ENCODE measurements at regions not wholly inside any gene's neighbourhood (a gene's known extent, or its start where the extent isn't known, plus 50 kb on each side); places are given as distances from the start of the nearest gene placed in this dataset.
A peak's percentile ranks its signal among the peaks of the same experiment; 100 is the strongest.

DNA sequence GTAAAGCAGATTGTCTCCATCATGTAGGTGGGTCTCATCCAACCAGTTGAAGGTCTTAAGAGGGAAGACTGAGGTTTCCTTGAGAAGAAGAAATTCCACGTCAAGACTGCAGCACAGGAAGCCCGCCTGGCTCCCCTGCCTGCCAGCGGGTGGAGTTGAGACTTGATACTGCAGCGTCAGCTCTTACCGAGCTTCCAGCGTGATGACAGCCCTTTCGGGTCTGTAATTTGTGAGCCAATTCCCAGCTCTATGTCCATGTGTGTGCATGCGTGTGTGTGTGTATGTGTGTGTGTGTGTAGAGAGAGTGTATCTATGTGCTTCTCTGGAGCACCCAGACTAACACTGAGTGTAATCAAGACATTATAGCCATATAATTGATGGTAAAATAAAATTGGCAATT is 379.7 kb upstream of the IRX2 start:
- H3K27ac ChIP-seq (ENCODE audit: low read depth, low read length) = no peak overlapping the region
- no peaks in the 10 kb centered on the region for H3K9me3 ChIP-seq (ENCODE audit: insufficient read depth in 2 of 2, low read depth in 1 of 2, low read length in 1 of 2)

More for the DNA sequence above, 379.7 kb upstream of the IRX2 start:
- no peak overlapping the region for H2BK15ac ChIP-seq (ENCODE audit: low read length)
- H3K14ac ChIP-seq (ENCODE audit: insufficient read length) = no peak overlapping the region
- peaks cover 0 to 5% (median 0%) of the 10 kb centered on the region in 4 experiments; a peak in 2 of 7 replicates for H3K4me1 ChIP-seq (replicated peaks in 1 of 4; ENCODE audit: control insufficient read depth in 3 of 4, insufficient read depth in 4 of 4, low read length in 3 of 4)
- TF ChIP-seq CHD2 (IDR thresholded peaks at IDR 0.05; ENCODE audit: low read length) (no peak), HDAC6 (IDR thresholded peaks at IDR 0.05; ENCODE audit: low read depth, low read length) (no peak), POU5F1 (IDR thresholded peaks at IDR 0.05; ENCODE audit: low read depth, low read length) (no peak), MAX (IDR thresholded peaks at IDR 0.05) (no peak), CREB1 (IDR thresholded peaks at IDR 0.05) (no peak), EZH2 (IDR thresholded peaks at IDR 0.05; ENCODE audit: low read depth, low read length, severe bottlenecking) (no peak), FOSL1 (IDR thresholded peaks at IDR 0.05; ENCODE audit: insufficient read depth, low read depth, low read length) (no peak), NRF1 (IDR thresholded peaks at IDR 0.05; ENCODE audit: low read depth, low read length) (no peak), MAFK (IDR thresholded peaks at IDR 0.05; ENCODE audit: low read depth, low read length) (no peak), SP2 (IDR thresholded peaks at IDR 0.05; ENCODE audit: low read length) (no peak)
- no peak overlapping the region for H2BK120ac ChIP-seq (replicated peaks; ENCODE audit: low read depth, low read length)
- no peaks in the 10 kb centered on the region for H3K79me1 ChIP-seq (ENCODE audit: low read depth, low read length)
- 64% methylated on average over 8 of the region's 8 CpGs; no CpG with 5 or more reads in 1 of the 2 experiments for WGBS, 2 experiments (ENCODE audit: extremely low coverage in 1 of 2, insufficient coverage in 1 of 2, insufficient read length in 1 of 2, insufficient replicate concordance in 2 of 2, low coverage in 1 of 2, low lambda C conversion rate in 2 of 2, missing lambda C conversion rate in 1 of 2)
- no peak overlapping the region for H2BK5ac ChIP-seq (ENCODE audit: low read depth, low read length)
- H3K56ac ChIP-seq (replicated peaks; ENCODE audit: insufficient read length, low read depth, low read length) = no peak overlapping the region
- no peaks in the 10 kb centered on the region for H4K20me1 ChIP-seq (replicated peaks in 1 of 2; ENCODE audit: control insufficient read depth in 1 of 2, insufficient read depth in 2 of 2, low read length in 2 of 2)
- ChIA-PET POLR2A (ENCODE audit: partially characterized antibody) (no interaction called here), CTCF (ENCODE audit: partially characterized antibody) (interaction anchor here (0.7 to 1.3 kb wide), 4 partner anchors 8 to 20 kb away, joined by 3 to 4 read pairs (median 3); no protein-coding TSS in a partner anchor)
- 0 out of 2 replicates have a peak overlapping the region, but pooled peaks have one; percentile 40 for H2BK20ac ChIP-seq (ENCODE audit: low read length)
- H4K8ac ChIP-seq (ENCODE audit: extremely low read depth, insufficient read depth, low read length) = no peak overlapping the region
- no peaks in the 10 kb centered on the region for H3K79me2 ChIP-seq (ENCODE audit: control insufficient read depth in 1 of 2, insufficient read depth in 2 of 2, low read length in 2 of 2)
- H3K36me3 ChIP-seq (ENCODE audit: control insufficient read depth in 2 of 4, insufficient read depth in 4 of 4, low read length in 3 of 4) = no peaks in the 10 kb centered on the region
- no peak overlapping the region for H3K4ac ChIP-seq (replicated peaks; ENCODE audit: insufficient read length, low read depth, low read length)
- peaks cover 0 to 11% (median 6%) of the 10 kb centered on the region in 4 experiments; a peak in 4 of 7 replicates for H3K27me3 ChIP-seq (replicated peaks in 1 of 4; ENCODE audit: control insufficient read depth in 3 of 4, extremely low read depth in 1 of 4, insufficient read depth in 3 of 4, low read length in 3 of 4)
- no peak overlapping the region for H3K23ac ChIP-seq (ENCODE audit: insufficient read length)
- no peak overlapping the region; the same call in 1 of the 2 replicates for H3K18ac ChIP-seq (ENCODE audit: extremely low read depth, low read length)
- no peak overlapping the region for H2AK5ac ChIP-seq (ENCODE audit: low read depth, low read length)
- H4K91ac ChIP-seq (replicated peaks; ENCODE audit: insufficient read length, low read length) = no peak overlapping the region
- no peaks in the 10 kb centered on the region for H3K23me2 ChIP-seq (ENCODE audit: low read depth, low read length)
- DNase-seq (ENCODE audit: low read depth in 1 of 2, low spot score in 2 of 2) (no peak), FAIRE-seq (no peak)
- no peak overlapping the region for H2AFZ ChIP-seq (ENCODE audit: low read length)
- no peak overlapping the region for H4K5ac ChIP-seq (ENCODE audit: insufficient read length, low read depth, low read length)
- no peak overlapping the region for H3K9ac ChIP-seq (replicated peaks in 1 of 4; ENCODE audit: extremely low read depth in 1 of 4, low read depth in 3 of 4, low read length in 3 of 4)
- H3K4me2 ChIP-seq (ENCODE audit: insufficient read depth in 1 of 2, low read depth in 2 of 2, low read length in 2 of 2) = no peak overlapping the region
- H2BK12ac ChIP-seq (ENCODE audit: low read depth, low read length) = peak overlapping the region; percentile 84; the same call in 1 of the 2 replicates
- H3K4me3 ChIP-seq (ENCODE audit: extremely low read depth in 1 of 4, insufficient read depth in 2 of 4, low read depth in 3 of 4, low read length in 4 of 4) = no peak overlapping the region
